SK-N-SH treated with all-trans-retinoic acid at 6 μM for 48 hours (cell line): ENCODE measurements at regions not wholly inside any gene's neighbourhood (a gene's known extent, or its start where the extent isn't known, plus 50 kb on each side); places are given as distances from the start of the nearest gene placed in this dataset.

ENCODE experiments used
- ARNTL ChIP-seq: fragments of 450-650 bp; formaldehyde crosslinking; IDR thresholded peaks from 2 replicates; pipeline ENCODE4 v1.5.0; 2020; ENCODE audit warnings: low read depth, mild to moderate bottlenecking, moderate library complexity, borderline replicate concordance
- BACH2 ChIP-seq: fragments of 250-450 bp; sonication (Bioruptor Pico); IDR thresholded peaks from 2 replicates; pipeline ENCODE4 v1.9.0; 2021; ENCODE audit warnings: mild to moderate bottlenecking, borderline replicate concordance
- CSDC2 ChIP-seq: fragments of 250-450 bp; sonication (Bioruptor Pico); IDR thresholded peaks from 2 replicates; pipeline ENCODE4 v1.5.0; 2020; ENCODE audit warnings: mild to moderate bottlenecking, moderate library complexity
- ESRRG ChIP-seq: fragments of 250-450 bp; sonication (Bioruptor Pico); IDR thresholded peaks from 2 replicates; pipeline ENCODE4 v1.6.1; 2021; ENCODE audit warnings: mild to moderate bottlenecking
- ISL1 ChIP-seq: fragments of 250-450 bp; sonication (Bioruptor Pico); IDR thresholded peaks from 2 replicates; pipeline ENCODE4 v2.1.2; 2022; ENCODE audit warnings: mild to moderate bottlenecking, moderate library complexity
- PATZ1 ChIP-seq: fragments of 250-450 bp; sonication (Bioruptor Pico); IDR thresholded peaks from 2 replicates; pipeline ENCODE4 v1.8.0; 2020; ENCODE audit warnings: mild to moderate bottlenecking, moderate library complexity, borderline replicate concordance
- POU6F1 ChIP-seq: fragments of 250-450 bp; sonication (Bioruptor Pico); IDR thresholded peaks from 2 replicates; pipeline ENCODE4 v1.8.0; 2021; ENCODE audit warnings: low read depth, mild to moderate bottlenecking, moderate library complexity, borderline replicate concordance
- PPARA ChIP-seq: fragments of 250-450 bp; sonication (Bioruptor Pico); IDR thresholded peaks from 2 replicates; pipeline ENCODE4 v1.5.0; 2020; ENCODE audit warnings: mild to moderate bottlenecking, borderline replicate concordance
- SNAI2 ChIP-seq: fragments of 250-450 bp; sonication (Bioruptor Pico); IDR thresholded peaks from 2 replicates; pipeline ENCODE4 v1.5.0; 2020; ENCODE audit warnings: mild to moderate bottlenecking, moderate library complexity
- ZFP30 ChIP-seq: fragments of 450-650 bp; formaldehyde crosslinking; IDR thresholded peaks from 2 replicates; pipeline ENCODE4 v1.5.0; 2022; ENCODE audit warnings: mild to moderate bottlenecking, moderate library complexity
- ZNF565 ChIP-seq: fragments of 450-650 bp; formaldehyde crosslinking; conservative IDR thresholded peaks from 2 replicates; pipeline ENCODE4 v1.5.0; 2020; ENCODE audit warnings: low read depth, mild to moderate bottlenecking, moderate library complexity
- TF ChIP-seq, protein P1 (sequence below): fragments of 250-450 bp; sonication (Bioruptor Pico); IDR thresholded peaks from 2 replicates; pipeline ENCODE4 v1.5.0; 2020; ENCODE audit warnings: mild to moderate bottlenecking, moderate library complexity

GRCh38 chr2:44840503-44840850 lies 101.0 kb upstream of the SIX3 start:
- TF ChIP-seq ARNTL (CRISPR knock-in tag) (no peak), POU6F1 (CRISPR knock-in tag) (no peak), PPARA (no peak), PATZ1 (no peak), ZFP30 (CRISPR knock-in tag) (no peak), BACH2 (no peak), ZNF565 (CRISPR knock-in tag) (no peak), CSDC2 (CRISPR knock-in tag) (no peak), ISL1 (no peak), ESRRG (CRISPR knock-in tag) (no peak), SNAI2 (CRISPR knock-in tag) (no peak)
- TF ChIP-seq, protein P1, sequence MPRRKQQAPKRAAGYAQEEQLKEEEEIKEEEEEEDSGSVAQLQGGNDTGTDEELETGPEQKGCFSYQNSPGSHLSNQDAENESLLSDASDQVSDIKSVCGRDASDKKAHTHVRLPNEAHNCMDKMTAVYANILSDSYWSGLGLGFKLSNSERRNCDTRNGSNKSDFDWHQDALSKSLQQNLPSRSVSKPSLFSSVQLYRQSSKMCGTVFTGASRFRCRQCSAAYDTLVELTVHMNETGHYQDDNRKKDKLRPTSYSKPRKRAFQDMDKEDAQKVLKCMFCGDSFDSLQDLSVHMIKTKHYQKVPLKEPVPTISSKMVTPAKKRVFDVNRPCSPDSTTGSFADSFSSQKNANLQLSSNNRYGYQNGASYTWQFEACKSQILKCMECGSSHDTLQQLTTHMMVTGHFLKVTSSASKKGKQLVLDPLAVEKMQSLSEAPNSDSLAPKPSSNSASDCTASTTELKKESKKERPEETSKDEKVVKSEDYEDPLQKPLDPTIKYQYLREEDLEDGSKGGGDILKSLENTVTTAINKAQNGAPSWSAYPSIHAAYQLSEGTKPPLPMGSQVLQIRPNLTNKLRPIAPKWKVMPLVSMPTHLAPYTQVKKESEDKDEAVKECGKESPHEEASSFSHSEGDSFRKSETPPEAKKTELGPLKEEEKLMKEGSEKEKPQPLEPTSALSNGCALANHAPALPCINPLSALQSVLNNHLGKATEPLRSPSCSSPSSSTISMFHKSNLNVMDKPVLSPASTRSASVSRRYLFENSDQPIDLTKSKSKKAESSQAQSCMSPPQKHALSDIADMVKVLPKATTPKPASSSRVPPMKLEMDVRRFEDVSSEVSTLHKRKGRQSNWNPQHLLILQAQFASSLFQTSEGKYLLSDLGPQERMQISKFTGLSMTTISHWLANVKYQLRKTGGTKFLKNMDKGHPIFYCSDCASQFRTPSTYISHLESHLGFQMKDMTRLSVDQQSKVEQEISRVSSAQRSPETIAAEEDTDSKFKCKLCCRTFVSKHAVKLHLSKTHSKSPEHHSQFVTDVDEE, result no peak
